GM23338 (cell line): ENCODE measurements at regions not wholly inside any gene's neighbourhood (a gene's known extent, or its start where the extent isn't known, plus 50 kb on each side); places are given as distances from the start of the nearest gene placed in this dataset.
"Not testable (repeated sequence)": the region's sequence is repeated elsewhere in the genome, so short reads cannot be mapped to it uniquely, and the experiment has no call there.

Experiments used
- ATAC-seq: fragments of 200-7000 bp; cut with Tn5 transposase; 3 replicates; pipeline ENCODE4 v1.9.1; 2020
- DNase-seq: peaks from one replicate; pipeline ENCODE4 v3.0.0-alpha.2; 2015; ENCODE audit warnings: low spot score
- H2AFZ ChIP-seq: fragments of 200-600 bp; sonication (generic); 2 replicates; pipeline ENCODE4 v1.8.0; 2016; ENCODE audit warnings: antibody characterized with exemption, mild to moderate bottlenecking, moderate library complexity
- H3F3A ChIP-seq: fragments of 200-600 bp; sonication (generic); replicated peaks from 2 replicates; pipeline ENCODE4 v1.8.0; 2017; ENCODE audit warnings: antibody characterized with exemption, mixed run types, low read depth
- H3K27ac ChIP-seq: fragments of 200-600 bp; sonication (generic); 2 replicates; pipeline ENCODE4 v1.6.1; 2016; ENCODE audit warnings: low read depth
- H3K27me3 ChIP-seq: fragments of 200-600 bp; sonication (generic); 2 replicates; pipeline ENCODE4 v1.8.0; 2016; ENCODE audit warnings: mild to moderate bottlenecking, mixed run types, moderate library complexity; ENCODE audit not compliant: insufficient read depth
- H3K36me3 ChIP-seq: fragments of 200-600 bp; sonication (generic); 2 replicates; pipeline ENCODE4 v1.8.0; 2016; ENCODE audit warnings: mild to moderate bottlenecking; ENCODE audit not compliant: insufficient read depth
- H3K4me1 ChIP-seq: fragments of 200-600 bp; sonication (generic); 2 replicates; pipeline ENCODE4 v1.8.0; 2016; ENCODE audit warnings: mild to moderate bottlenecking, moderate library complexity; ENCODE audit not compliant: insufficient read depth
- H3K4me2 ChIP-seq: fragments of 200-600 bp; sonication (generic); 2 replicates; pipeline ENCODE4 v1.7.1; 2017; ENCODE audit warnings: mixed run types
- H3K4me3 ChIP-seq: fragments of 200-600 bp; sonication (generic); 2 replicates; pipeline ENCODE4 v1.6.1; 2016; ENCODE audit warnings: mixed run types
- H3K79me2 ChIP-seq: fragments of 200-600 bp; sonication (generic); replicated peaks from 2 replicates; pipeline ENCODE4 v1.8.0; 2017; ENCODE audit warnings: mild to moderate bottlenecking; ENCODE audit not compliant: insufficient read depth
- H3K9me2 ChIP-seq: fragments of 200-600 bp; sonication (generic); 2 replicates; pipeline ENCODE4 v1.8.0; 2017; ENCODE audit not compliant: insufficient read depth
- H4K20me1 ChIP-seq: fragments of 200-600 bp; sonication (generic); replicated peaks from 2 replicates; pipeline ENCODE4 v1.8.0; 2017; ENCODE audit warnings: mild to moderate bottlenecking; ENCODE audit not compliant: insufficient read depth
- H3K27ac Mint-ChIP-seq: 2 replicates; pipeline ENCODE4 v1.8.0; 2020; ENCODE audit warnings: inconsistent platforms, mild to moderate bottlenecking, moderate library complexity, mixed read lengths
- H3K27me3 Mint-ChIP-seq: 3 replicates; pipeline ENCODE4 v1.8.0; 2022; ENCODE audit warnings: low read depth, mild to moderate bottlenecking, moderate library complexity, mixed read lengths, inconsistent platforms; ENCODE audit not compliant: insufficient read depth, poor library complexity
- H3K36me3 Mint-ChIP-seq: 3 replicates; pipeline ENCODE4 v1.8.0; 2021; ENCODE audit warnings: low read depth, mild to moderate bottlenecking, inconsistent platforms, moderate library complexity, mixed read lengths
- H3K4me1 Mint-ChIP-seq: 3 replicates; pipeline ENCODE4 v1.8.0; 2020; ENCODE audit warnings: mild to moderate bottlenecking, inconsistent platforms, mixed read lengths
- H3K4me3 Mint-ChIP-seq: 3 replicates; pipeline ENCODE4 v1.8.0; 2021; ENCODE audit warnings: moderate library complexity, mild to moderate bottlenecking, inconsistent platforms, mixed read lengths
- H3K9me3 Mint-ChIP-seq: 3 replicates; pipeline ENCODE4 v1.8.0; 2020; ENCODE audit warnings: moderate library complexity, mild to moderate bottlenecking, inconsistent platforms, mixed read lengths
- EZH2 ChIP-seq: fragments of 200-600 bp; sonication (generic); IDR thresholded peaks from one replicate; pipeline ENCODE4 v1.8.0; 2017; ENCODE audit warnings: antibody characterized with exemption, mild to moderate bottlenecking, low read depth; ENCODE audit not compliant: unreplicated experiment
- POLR2AphosphoS5 ChIP-seq: IDR thresholded peaks from 2 replicates; pipeline ENCODE4 v1.6.1; 2016; ENCODE audit warnings: antibody characterized with exemption, low read depth
- STAT1 ChIP-seq: IDR thresholded peaks from one replicate; pipeline ENCODE4 v1.6.1; 2016; ENCODE audit warnings: antibody characterized with exemption; ENCODE audit not compliant: unreplicated experiment
- ZNF331 ChIP-seq: fragments of 250-450 bp; sonication (Bioruptor Pico); IDR thresholded peaks from 2 replicates; pipeline ENCODE4 v1.5.0; 2020; ENCODE audit warnings: low read depth, mild to moderate bottlenecking, moderate library complexity
- TF ChIP-seq, protein P1 (sequence below): fragments of 250-450 bp; sonication (Bioruptor Pico); IDR thresholded peaks from 2 replicates; pipeline ENCODE4 v1.5.0; 2020; ENCODE audit warnings: mild to moderate bottlenecking, moderate library complexity
- TF ChIP-seq, protein P2 (sequence below): IDR thresholded peaks from one replicate; pipeline ENCODE4 v1.6.1; 2018; ENCODE audit warnings: antibody characterized with exemption; ENCODE audit not compliant: unreplicated experiment

DNA sequence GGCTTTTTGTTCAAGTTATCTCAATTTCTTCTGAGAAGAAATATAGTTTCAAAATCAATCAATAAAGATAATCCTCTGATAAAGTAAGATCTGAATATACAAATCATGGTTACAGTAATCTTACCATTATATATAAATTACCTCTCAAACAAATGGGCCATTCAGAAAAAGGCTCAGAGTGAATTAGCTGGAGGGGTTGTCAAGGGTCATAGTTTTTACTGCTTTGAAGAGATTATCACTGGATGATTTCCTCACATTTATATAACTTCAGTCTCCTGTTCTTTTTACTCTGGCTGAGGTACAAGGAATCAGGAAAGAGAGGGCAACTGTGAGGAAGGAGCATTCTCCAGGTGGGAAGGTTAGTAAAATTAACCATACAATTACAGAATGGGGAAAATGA, 148.6 kb upstream of the ELL2 start (continued):
- TF ChIP-seq, protein P1, sequence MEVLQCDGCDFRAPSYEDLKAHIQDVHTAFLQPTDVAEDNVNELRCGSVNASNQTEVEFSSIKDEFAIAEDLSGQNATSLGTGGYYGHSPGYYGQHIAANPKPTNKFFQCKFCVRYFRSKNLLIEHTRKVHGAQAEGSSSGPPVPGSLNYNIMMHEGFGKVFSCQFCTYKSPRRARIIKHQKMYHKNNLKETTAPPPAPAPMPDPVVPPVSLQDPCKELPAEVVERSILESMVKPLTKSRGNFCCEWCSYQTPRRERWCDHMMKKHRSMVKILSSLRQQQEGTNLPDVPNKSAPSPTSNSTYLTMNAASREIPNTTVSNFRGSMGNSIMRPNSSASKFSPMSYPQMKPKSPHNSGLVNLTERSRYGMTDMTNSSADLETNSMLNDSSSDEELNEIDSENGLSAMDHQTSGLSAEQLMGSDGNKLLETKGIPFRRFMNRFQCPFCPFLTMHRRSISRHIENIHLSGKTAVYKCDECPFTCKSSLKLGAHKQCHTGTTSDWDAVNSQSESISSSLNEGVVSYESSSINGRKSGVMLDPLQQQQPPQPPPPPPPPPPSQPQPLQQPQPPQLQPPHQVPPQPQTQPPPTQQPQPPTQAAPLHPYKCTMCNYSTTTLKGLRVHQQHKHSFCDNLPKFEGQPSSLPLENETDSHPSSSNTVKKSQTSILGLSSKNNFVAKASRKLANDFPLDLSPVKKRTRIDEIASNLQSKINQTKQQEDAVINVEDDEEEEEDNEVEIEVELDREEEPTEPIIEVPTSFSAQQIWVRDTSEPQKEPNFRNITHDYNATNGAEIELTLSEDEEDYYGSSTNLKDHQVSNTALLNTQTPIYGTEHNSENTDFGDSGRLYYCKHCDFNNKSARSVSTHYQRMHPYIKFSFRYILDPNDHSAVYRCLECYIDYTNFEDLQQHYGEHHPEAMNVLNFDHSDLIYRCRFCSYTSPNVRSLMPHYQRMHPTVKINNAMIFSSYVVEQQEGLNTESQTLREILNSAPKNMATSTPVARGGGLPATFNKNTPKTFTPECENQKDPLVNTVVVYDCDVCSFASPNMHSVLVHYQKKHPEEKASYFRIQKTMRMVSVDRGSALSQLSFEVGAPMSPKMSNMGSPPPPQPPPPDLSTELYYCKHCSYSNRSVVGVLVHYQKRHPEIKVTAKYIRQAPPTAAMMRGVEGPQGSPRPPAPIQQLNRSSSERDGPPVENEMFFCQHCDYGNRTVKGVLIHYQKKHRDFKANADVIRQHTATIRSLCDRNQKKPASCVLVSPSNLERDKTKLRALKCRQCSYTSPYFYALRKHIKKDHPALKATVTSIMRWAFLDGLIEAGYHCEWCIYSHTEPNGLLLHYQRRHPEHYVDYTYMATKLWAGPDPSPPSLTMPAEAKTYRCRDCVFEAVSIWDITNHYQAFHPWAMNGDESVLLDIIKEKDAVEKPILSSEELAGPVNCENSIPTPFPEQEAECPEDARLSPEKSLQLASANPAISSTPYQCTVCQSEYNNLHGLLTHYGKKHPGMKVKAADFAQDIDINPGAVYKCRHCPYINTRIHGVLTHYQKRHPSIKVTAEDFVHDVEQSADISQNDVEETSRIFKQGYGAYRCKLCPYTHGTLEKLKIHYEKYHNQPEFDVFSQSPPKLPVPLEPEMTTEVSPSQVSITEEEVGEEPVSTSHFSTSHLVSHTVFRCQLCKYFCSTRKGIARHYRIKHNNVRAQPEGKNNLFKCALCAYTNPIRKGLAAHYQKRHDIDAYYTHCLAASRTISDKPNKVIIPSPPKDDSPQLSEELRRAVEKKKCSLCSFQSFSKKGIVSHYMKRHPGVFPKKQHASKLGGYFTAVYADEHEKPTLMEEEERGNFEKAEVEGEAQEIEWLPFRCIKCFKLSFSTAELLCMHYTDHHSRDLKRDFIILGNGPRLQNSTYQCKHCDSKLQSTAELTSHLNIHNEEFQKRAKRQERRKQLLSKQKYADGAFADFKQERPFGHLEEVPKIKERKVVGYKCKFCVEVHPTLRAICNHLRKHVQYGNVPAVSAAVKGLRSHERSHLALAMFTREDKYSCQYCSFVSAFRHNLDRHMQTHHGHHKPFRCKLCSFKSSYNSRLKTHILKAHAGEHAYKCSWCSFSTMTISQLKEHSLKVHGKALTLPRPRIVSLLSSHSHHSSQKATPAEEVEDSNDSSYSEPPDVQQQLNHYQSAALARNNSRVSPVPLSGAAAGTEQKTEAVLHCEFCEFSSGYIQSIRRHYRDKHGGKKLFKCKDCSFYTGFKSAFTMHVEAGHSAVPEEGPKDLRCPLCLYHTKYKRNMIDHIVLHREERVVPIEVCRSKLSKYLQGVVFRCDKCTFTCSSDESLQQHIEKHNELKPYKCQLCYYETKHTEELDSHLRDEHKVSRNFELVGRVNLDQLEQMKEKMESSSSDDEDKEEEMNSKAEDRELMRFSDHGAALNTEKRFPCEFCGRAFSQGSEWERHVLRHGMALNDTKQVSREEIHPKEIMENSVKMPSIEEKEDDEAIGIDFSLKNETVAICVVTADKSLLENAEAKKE (CRISPR knock-in tag) = no peak
- no peak for TF ChIP-seq POLR2AphosphoS5
- TF ChIP-seq, protein P2, sequence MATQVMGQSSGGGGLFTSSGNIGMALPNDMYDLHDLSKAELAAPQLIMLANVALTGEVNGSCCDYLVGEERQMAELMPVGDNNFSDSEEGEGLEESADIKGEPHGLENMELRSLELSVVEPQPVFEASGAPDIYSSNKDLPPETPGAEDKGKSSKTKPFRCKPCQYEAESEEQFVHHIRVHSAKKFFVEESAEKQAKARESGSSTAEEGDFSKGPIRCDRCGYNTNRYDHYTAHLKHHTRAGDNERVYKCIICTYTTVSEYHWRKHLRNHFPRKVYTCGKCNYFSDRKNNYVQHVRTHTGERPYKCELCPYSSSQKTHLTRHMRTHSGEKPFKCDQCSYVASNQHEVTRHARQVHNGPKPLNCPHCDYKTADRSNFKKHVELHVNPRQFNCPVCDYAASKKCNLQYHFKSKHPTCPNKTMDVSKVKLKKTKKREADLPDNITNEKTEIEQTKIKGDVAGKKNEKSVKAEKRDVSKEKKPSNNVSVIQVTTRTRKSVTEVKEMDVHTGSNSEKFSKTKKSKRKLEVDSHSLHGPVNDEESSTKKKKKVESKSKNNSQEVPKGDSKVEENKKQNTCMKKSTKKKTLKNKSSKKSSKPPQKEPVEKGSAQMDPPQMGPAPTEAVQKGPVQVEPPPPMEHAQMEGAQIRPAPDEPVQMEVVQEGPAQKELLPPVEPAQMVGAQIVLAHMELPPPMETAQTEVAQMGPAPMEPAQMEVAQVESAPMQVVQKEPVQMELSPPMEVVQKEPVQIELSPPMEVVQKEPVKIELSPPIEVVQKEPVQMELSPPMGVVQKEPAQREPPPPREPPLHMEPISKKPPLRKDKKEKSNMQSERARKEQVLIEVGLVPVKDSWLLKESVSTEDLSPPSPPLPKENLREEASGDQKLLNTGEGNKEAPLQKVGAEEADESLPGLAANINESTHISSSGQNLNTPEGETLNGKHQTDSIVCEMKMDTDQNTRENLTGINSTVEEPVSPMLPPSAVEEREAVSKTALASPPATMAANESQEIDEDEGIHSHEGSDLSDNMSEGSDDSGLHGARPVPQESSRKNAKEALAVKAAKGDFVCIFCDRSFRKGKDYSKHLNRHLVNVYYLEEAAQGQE = no peak
- no peak for TF ChIP-seq STAT1
- TF ChIP-seq ZNF331 (CRISPR knock-in tag) = no peak
- no peak for TF ChIP-seq EZH2

DNA sequence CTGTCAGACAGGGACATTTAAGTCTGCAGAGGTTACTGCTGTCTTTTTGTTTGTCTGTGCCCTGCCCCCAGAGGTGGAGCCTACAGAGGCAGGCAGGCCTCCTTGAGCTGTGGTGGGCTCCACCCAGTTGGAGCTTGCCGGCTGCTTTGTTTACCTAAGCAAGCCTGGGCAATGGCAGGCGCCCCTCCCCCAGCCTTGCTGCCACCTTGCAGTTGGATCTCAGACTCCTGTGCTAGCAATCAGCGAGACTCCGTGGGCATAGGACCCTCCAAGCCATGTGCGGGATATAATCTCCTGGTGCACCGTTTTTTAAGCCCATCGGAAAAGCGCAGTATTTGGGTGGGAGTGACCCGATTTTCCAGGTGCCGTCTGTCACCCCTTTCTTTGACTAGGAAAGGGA, 147.0 kb upstream of the ELL2 start:
- H3K27me3 ChIP-seq, H3K27me3 Mint-ChIP-seq, H3K4me2 ChIP-seq, H3K36me3 ChIP-seq, ATAC-seq, H2AFZ ChIP-seq, H3K4me1 Mint-ChIP-seq, H3K27ac ChIP-seq, H3K79me2 ChIP-seq, H3K27ac Mint-ChIP-seq, H3K36me3 Mint-ChIP-seq, H3K9me2 ChIP-seq, H3K4me1 ChIP-seq, H3K4me3 Mint-ChIP-seq, DNase-seq, H3K4me3 ChIP-seq, H3F3A ChIP-seq, H4K20me1 ChIP-seq: not testable (repeated sequence)
- H3K9me3 Mint-ChIP-seq = peaks cover 16% of the 10 kb centered on the region

DNA sequence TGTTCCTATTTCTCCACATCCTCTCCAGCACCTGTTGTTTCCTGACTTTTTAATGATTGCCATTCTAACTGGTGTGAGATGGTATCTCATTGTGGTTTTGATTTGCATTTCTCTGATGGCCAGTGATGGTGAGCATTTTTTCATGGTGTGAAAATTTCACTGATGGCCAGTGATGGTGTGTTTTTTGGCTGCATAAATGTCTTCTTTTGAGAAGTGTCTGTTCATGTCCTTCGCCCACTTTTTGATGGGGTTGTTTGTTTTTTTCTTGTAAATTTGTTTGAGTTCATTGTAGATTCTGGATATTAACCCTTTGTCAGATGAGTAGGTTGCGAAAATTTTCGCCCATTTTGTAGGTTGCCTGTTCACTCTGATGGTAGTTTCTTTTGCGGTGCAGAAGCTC, 142.2 kb upstream of the ELL2 start:
- H3K4me3 ChIP-seq, H3K79me2 ChIP-seq, H3K9me2 ChIP-seq, ATAC-seq, H3K27me3 ChIP-seq, H4K20me1 ChIP-seq, H3K36me3 ChIP-seq, DNase-seq, H3K27ac ChIP-seq, H3K4me1 Mint-ChIP-seq, H3K4me1 ChIP-seq, H3K27ac Mint-ChIP-seq, H3F3A ChIP-seq, H3K4me2 ChIP-seq, H3K4me3 Mint-ChIP-seq, H3K27me3 Mint-ChIP-seq, H2AFZ ChIP-seq, H3K36me3 Mint-ChIP-seq: not testable (repeated sequence)
- H3K9me3 Mint-ChIP-seq = peaks cover 17% of the 10 kb centered on the region
